ENCODE measurements at regions not wholly inside any gene's neighbourhood (a gene's known extent, or its start where the extent isn't known, plus 50 kb on each side); places are given as distances from the start of the nearest gene placed in this dataset.
"Not testable (repeated sequence)": the region's sequence is repeated elsewhere in the genome, so short reads cannot be mapped to it uniquely, and the experiment has no call there.

DNA sequence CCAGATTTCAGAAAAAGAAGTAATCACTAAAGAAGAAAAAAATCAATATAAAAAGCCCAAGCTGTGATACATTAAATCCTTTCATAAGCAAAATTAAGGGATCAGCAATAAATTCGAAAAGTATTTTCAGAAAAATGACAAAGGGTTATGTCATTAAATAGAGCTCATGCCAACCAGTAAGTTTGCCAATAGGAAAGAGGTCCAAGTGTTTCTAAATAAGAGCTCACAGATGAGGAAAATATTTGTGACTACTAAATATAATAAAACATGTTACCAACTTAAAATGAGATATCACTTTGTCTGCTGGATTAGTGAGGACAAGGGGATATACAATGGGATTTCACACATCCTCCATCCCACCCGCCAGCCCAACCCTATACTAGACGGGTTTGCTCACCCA lies 140.3 kb upstream of the EYA4 start:
- DNase-seq (ENCODE audit: low read depth in 1 of 2, low spot score in 1 of 2): no peak

DNA sequence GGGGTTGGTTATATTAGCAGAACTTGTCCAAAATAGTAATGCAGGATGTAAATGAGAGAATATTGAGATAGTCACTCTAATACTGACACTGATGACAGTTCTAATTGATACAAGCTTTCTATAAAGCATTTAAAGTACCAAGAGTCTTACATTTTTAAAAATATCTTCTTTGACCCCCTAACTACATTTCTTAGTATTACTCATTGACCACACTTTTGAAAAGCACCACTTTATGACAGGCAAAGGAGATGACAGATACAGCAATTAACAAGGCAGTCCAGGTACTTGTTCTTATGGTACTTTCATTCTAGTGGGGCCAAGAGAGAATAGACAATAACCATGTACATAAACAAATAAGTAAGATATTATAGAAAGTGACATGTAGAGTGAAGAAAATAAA lies 139.4 kb upstream of the EYA4 start:
- DNase-seq (ENCODE audit: low read depth in 1 of 2, low spot score in 1 of 2): no peak

DNA sequence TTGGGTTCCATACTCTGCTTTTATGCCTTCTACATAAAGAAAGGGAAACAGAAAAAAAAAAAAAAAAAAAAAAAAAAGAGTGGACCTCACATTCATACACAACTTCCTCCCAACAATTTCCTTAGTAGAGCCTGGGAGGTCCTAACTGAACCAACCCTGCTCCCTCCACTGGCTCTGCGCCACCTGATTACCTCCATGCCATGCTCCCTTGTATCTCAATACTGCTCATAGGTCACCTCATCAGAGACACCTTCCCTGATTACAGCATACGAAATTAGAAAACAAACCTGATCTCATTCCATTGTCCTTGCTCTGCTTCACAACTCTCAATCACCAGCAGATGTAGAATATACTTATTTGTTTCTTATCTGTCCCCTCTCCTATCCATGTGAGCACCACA lies 134.2 kb upstream of the EYA4 start:
- DNase-seq (ENCODE audit: low read depth in 1 of 2, low spot score in 1 of 2): no peak

DNA sequence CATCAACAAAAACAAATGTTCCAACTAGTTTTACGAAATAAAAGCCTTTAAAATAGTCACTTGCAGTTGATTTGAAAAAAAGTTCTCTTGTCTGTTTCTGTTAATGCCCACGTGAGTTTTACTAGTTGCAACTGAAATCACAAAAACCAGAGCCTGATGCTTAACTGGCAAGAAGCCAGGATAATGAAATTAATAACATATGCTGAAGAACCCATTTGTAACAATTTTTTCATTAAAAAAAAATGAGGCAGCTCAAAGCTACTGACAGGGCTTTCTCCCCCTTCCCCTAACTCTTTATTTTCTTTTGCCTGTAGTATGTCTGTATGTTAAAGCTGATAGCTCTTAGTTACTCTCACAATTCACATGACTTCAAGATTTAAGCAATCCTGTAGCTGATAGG lies 132.7 kb upstream of the EYA4 start:
- DNase-seq (ENCODE audit: low read depth in 1 of 2, low spot score in 1 of 2): no peak

DNA sequence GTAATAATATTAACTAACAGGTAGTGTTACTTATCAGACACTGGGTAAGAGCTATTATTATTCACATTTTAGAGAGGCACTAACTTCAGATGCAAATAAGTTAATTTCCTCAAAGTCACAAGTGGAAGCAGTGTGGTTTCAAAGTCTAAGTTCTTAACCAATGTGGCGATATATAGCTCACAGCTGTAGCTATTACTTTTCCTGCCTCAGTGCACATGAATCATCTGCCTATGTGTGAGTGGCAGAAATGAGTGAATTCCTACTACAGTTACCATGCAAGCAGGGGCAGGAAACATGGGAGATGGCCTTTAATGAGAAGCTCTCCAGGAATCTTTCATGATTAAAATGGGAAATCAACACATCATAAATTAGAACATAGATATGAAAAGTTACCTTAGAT lies 126.2 kb upstream of the EYA4 start:
- DNase-seq (ENCODE audit: low read depth in 1 of 2, low spot score in 1 of 2): no peak

DNA sequence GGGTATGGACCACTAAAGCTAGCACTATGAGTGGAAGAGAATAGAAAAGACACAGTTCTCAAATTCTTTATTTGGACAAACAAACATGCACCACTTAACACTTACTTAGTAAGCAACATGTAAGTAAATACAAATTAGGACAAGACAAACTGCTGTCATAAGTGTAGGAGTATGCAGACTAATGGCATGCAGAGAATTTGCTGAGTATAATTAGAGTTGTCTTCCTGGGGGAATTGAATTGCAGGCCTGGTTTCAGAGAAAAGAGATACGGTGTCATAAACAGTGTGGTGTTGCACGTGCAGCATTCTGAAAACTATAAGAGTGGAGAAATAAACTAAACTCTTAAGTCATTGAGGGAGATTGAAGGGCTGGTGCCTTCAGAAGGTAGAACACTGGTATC lies 125.2 kb upstream of the EYA4 start:
- DNase-seq (ENCODE audit: low read depth in 1 of 2, low spot score in 1 of 2): no peak

DNA sequence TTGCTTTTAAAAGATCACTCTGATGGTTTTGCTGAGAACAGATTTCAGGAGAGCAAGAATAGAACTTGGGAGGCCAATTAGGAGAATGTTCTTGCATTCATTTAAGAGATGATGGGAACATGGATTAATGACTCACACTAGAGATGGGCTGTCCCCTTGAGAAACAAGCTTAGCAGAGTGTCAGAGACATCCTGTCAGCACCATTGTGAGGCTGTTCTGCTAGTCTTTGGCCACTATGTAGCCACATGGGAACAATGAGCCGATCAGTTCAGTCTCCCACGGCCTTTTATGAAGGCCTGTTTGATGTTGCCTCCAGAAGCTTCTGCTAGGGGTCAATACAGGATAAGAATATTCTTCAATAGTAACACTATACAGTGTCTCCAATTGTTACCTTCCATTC lies 113.0 kb upstream of the EYA4 start:
- DNase-seq (ENCODE audit: low read depth in 1 of 2, low spot score in 1 of 2): no peak

DNA sequence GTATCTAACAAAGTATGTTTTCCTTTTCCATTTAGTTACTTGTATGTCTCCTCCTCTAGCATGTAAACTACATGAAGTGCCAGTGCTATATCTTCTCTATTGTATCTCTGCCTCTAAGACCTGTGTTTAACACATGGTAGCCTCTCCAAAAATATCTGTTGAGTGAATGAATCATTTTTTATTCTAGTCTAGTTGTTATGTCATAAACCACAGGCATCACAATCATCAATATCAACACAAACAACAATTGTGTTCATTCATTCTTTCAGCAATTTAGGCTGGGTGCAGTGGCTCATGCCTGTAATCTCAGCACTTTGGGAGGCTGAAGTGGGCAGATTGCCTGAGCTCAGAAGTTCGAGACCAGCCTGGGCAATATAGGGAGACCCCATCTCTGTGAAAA lies 111.6 kb upstream of the EYA4 start:
- no peak for DNase-seq (ENCODE audit: low read depth in 1 of 2, low spot score in 1 of 2)

DNA sequence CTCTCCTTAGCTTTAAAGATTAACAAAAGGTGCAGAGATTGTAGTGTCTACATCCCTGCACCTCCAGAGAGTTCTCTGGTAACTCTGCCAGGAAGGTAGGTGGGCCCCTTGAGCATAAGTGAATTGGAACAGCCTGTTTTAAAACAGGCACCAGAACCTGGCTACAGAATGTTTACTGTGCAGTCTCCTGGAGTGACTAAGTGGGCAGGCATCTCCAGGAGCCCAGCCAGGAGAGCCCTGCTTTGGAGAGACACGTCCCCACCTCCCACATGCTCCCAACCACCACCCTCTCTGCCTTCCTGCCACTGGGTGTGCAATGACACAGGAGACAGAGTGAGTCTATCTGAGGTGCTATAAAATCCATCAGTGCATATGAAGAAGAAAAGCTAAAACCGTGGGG lies 110.3 kb upstream of the EYA4 start:
- DNase-seq (ENCODE audit: low read depth in 1 of 2, low spot score in 1 of 2): no peak

DNA sequence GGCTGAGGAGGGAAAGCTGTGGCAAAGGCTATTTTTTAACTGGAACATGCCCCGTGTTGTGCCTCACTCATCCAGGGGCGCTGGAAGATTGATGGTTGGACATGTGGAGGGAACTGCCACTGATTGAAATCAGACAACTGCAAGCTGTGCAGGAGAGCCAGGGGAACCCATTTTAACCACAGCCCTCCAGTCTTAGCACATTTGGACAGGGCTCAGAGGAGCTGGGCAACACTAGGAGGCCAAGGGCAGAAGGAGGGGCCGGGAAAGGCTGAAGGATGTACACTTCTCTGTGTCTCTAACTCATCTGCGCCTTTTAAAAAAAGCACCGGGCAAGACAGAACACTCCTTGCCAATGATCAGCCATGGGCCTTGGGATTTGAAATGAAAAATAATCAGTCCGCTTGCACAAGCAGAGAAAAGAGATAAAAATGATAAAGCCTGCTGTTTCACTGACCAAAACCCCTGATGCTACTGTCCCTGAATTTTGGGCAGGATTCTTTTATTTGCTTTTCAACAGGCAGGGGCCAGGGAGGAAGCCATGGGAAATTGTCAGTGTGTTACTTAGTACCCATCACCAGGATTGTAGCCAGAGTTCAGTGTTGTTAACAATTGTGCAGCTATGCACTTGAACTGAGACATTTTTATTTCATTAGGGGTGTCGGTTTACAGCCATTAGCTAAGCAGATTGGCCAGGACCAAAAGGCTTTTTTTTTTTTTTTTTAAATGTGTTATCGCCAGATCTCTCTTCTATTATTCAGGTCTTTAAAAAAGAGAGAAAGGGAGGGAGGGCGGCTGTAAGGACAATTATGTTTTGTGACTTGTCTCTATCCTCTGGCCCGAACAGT lies 109.3 kb upstream of the EYA4 start:
- no peak for DNase-seq (ENCODE audit: low read depth in 1 of 2, low spot score in 1 of 2)

DNA sequence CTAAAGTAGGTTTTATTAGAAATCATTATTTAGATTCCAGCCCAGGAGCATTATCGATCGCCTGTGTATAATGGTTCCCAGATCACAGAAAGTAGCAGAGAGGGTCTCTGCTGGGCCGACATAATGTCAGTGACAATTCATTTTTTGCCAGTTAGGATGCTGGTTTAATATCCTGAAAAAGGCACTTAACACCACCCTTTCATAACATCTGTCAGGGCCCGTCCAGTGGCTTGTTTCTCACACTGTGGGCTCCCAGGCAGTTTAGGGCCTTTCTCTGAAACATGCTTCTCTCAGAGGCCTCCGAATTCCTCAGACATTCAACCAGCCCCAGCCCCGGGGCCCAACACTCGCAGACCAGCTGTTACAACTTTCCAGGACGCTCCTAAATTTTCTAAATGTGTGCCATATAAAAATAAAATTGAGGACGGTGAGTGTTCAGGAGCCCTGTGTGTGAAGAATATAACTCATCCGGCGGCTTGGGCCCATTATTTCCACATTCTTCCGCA lies 108.6 kb upstream of the EYA4 start:
- DNase-seq (ENCODE audit: low read depth in 1 of 2, low spot score in 1 of 2): no peak

DNA sequence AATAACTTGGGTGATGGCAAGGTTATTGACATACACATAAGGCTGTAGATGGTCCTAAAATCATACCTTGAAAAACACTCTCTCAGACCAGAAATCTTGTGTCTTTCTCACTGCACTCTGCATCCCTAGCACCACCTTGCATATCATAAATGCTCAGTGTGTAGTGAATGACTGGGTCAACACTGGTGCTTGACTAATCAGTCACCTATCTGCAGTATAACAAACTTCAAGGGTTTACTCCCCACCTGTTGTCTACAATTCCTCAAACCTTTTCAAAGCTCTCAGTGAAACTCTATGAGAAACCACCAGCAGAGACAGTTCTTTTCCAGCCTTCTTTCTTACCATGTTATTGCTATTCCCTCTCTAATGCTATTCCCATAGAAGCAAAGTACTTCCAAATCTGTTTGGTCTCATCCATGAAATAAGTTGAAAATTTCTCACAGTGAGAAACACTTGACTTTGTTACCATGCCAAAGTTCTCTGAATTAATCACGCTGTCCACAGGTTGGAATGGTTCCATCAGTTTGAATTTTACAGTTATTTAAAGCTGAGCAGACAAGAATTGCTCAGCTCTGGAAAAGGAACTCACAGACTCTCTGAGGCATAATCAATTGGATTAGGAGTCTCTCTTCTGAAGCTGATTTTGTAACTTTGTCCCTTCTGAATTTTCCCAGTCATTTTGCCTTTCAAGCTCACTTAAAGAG lies 104.8 kb upstream of the EYA4 start:
- no peak for DNase-seq (ENCODE audit: low read depth in 1 of 2, low spot score in 1 of 2)

DNA sequence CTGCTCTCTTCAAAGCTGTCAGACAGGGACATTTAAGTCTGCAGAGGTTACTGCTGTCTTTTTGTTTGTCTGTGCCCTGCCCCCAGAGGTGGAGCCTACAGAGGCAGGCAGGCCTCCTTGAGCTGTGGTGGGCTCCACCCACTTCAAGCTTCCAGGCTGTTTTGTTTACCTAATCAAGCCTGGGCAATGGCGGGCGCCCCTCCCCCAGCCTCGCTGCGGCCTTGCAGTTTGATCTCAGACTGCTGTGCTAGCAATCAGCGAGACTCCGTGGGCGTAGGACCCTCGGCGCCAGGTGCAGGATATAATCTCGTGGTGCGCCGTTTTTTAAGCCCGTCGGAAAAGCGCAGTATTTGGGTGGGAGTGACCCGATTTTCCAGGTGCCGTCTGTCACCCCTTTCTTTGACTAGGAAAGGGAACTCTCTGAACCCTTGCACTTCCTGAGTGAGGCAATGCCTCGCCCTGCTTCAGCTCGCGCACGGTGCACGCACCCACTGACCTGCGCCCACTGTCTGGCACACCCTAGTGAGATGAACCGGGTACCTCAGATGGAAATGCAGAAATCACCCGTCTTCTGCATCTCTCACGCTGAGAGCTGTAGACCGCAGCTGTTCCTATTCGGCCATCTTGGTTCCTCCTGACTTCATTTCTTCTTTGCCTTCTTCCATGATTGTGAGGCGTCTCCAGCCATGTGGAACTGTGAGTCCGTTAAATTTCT lies 93.5 kb upstream of the EYA4 start:
- not testable (repeated sequence) for DNase-seq (ENCODE audit: low read depth in 1 of 2, low spot score in 1 of 2)

DNA sequence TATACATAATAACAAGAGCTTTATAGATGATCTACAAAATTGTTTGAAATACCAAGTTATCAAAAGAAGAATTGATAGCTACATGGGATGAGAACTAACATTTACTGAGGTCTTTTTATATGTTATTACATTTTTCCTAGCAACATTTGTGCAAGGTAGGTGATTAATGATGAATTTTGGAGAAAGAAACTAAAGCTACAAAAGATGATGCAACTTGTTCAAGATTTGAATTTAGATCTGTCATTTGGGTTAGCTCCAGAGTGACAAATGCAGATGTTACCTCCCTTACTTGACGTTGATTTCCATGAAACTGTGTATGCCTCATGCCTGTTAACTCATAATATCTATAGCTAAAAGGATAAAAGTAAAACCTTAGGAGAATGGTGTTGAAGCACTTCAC lies 84.5 kb upstream of the EYA4 start:
- no peak for DNase-seq (ENCODE audit: low read depth in 1 of 2, low spot score in 1 of 2)

DNA sequence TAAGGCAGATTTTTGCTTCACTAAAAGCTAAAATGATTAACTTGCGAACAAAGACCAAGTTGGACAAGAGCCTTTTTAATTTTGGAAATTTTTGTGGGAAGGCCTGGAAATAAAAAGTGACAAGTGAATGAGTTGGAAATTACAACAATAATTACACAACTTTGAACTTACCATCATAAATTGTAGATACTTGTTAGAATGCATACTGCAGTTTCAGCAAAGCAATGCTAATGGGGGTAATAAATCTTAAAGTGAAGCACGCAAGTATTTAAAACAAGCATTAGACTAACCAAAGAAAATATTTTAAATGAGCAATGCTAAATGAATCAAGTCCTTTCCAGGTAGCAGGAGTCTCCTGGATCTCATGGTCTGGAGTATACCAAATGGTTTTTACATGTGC lies 83.2 kb upstream of the EYA4 start:
- no peak for DNase-seq (ENCODE audit: low read depth in 1 of 2, low spot score in 1 of 2)

DNA sequence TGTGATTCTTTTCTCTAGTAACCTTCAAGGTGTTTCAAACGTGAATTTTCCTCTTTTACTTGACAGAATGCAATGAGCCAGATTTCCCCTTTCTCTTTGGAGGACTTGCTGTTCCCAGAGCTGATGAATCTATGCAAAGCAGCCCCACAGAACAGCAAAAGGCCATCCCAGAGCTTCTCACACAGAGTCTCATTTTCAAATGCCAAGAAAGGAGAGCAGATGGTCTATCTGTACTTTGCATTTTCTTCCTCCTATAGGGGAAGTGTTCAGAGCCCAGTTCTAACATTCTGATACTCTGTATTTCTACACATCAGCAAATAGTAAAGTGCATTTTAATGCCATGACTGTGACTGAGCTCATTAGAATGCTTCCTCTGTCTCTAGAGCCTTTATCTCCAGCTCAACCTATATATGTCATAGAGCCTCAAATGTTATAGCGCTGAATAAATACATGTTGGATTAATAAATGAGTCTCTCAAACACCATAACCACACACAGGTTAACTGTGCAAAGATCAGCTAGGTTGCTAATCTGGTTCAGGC lies 81.8 kb upstream of the EYA4 start:
- DNase-seq (ENCODE audit: low read depth in 1 of 2, low spot score in 1 of 2): no peak

DNA sequence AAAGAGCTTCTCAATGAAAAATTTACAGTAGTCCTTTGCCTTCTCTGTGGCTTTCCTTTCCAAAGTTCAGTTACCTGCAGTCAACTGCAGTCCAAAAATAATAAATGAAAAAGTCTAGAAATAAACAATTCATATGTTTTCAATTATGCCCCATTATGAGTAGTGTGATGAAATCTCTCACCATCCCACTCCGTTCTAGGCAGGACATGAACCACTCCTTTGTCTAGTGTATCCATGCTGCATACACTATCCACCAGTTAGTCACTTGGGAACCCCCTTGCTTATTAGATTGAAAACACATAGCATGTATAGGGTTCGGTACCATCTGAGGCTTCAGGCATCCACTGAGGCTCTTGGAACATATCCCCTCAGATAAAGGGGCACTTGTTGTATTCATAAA lies 80.6 kb upstream of the EYA4 start:
- no peak for DNase-seq (ENCODE audit: low read depth in 1 of 2, low spot score in 1 of 2)

DNA sequence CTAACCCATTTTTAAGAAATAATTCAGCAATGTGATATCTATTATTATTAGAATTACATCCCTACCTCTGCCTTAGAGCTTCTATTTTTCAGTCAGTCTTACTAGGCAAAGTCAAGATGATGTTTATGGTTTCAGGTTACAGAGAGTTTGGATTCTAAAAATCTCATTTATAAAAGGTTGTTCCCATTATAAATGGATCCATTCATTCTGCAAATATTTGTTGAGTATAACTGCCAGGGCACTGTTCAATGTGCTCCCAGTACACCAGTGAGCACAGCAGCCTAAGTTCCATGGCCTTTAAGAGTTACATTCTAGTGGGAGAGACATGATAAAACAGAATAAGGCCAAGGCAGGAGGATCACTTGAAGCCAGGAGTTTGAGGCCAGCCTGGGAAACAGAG lies 75.9 kb upstream of the EYA4 start:
- DNase-seq (ENCODE audit: low read depth in 1 of 2, low spot score in 1 of 2): no peak

DNA sequence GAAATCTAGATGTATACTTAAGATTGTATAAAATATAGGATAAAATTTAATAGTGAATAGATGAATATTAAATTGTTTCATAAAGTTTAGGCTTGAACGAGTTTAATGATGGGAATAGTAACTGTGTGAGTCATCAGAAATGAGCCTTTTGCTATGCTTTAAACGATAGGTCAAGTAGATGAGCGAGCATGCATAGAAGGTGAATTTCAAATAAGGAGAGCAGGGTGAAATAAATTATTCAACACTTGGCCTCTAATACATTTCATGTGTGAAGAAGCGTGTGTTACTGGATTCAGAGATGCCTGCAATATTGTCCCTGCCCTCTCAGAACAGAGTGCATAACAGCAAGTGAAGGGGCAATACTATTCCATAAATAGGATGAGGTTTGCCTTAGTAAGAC lies 74.4 kb upstream of the EYA4 start:
- DNase-seq (ENCODE audit: low read depth in 1 of 2, low spot score in 1 of 2): no peak

DNA sequence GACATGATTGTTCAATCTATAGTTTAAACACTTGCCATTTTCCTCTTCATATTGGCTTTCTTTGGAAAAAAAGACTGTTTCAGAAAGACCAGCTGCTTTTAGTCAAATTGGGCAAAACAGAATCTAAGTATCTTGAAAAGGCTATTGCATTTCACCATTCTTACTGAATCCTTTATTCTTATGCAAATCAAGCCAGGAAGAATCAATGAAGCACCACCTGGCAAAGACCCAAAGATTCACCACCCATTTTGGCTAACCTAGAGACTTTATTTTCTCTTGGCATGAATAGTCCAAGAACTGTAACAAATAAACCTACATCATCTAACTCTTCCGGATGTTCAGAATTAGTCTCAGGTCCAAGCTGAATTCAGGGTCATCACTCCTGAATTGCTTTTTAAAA lies 71.3 kb upstream of the EYA4 start:
- no peak for DNase-seq (ENCODE audit: low read depth in 1 of 2, low spot score in 1 of 2)

DNA sequence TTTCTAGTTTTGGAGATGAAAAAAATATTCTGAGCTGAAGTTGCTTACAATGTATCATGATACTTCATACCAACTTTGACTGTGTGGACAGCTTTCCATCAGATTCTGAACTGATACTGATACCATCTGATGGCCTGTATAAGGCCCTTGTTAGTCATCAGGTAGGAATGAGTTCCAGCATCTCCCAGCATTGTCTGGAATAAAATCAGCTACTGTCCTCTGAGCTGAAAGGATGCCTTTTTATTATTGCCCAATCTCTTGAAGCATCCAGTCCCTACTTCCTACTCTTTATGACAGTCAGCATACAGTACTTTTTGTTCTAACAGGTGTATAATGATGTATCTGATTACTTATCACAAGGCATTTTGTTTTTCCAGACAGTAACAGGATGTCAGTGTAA lies 70.6 kb upstream of the EYA4 start:
- DNase-seq (ENCODE audit: low read depth in 1 of 2, low spot score in 1 of 2): no peak
